AG20443 (cell line): ENCODE measurements at regions not wholly inside any gene's neighbourhood (a gene's known extent, or its start where the extent isn't known, plus 50 kb on each side); places are given as distances from the start of the nearest gene placed in this dataset.
A peak's percentile ranks its signal among the peaks of the same experiment; 100 is the strongest.
"Not testable (repeated sequence)": the region's sequence is repeated elsewhere in the genome, so short reads cannot be mapped to it uniquely, and the experiment has no call there.

ENCODE experiments used
- DNase-seq: peaks from one replicate; pipeline ENCODE4 v3.0.0; 2012; ENCODE audit warnings: low spot score, mixed read lengths

GRCh38 chr10:29826801-29827450 is 192.2 kb upstream of the SVIL start:
- no peak for DNase-seq

GRCh38 chr10:29826221-29826620 is 191.4 kb upstream of the SVIL start:
- no peak for DNase-seq

GRCh38 chr10:29823553-29824080 is 188.8 kb upstream of the SVIL start:
- no peak for DNase-seq

GRCh38 chr10:29820890-29821461 is 186.2 kb upstream of the SVIL start:
- peak; percentile 24 for DNase-seq

- no peak for DNase-seq
These were observed 182.2 kb upstream of the SVIL start for GRCh38 chr10:29816801-29817558.

- no peak for DNase-seq
These were observed 180.8 kb upstream of the SVIL start for GRCh38 chr10:29815572-29815971.

GRCh38 chr10:29811751-29812427 is 177.1 kb upstream of the SVIL start:
- DNase-seq: peak; percentile 89

GRCh38 chr10:29810816-29811215 is 176.0 kb upstream of the SVIL start:
- no peak for DNase-seq

- not testable (repeated sequence) for DNase-seq
These were observed 175.5 kb upstream of the SVIL start for GRCh38 chr10:29810231-29810630.

GRCh38 chr10:29809383-29809782 is 174.6 kb upstream of the SVIL start:
- no peak for DNase-seq

GRCh38 chr10:29807163-29807806 is 172.5 kb upstream of the SVIL start:
- DNase-seq: peak; percentile 84

- DNase-seq: no peak
These were observed 171.6 kb upstream of the SVIL start for GRCh38 chr10:29806350-29806788.

- no peak for DNase-seq
These were observed 170.5 kb upstream of the SVIL start for GRCh38 chr10:29805134-29805723.

- peak; percentile 62 for DNase-seq
These were observed 169.5 kb upstream of the SVIL start for GRCh38 chr10:29804025-29804852.

- DNase-seq: no peak
These were observed 167.4 kb upstream of the SVIL start for GRCh38 chr10:29802171-29802570.

GRCh38 chr10:29798921-29799690 is 164.3 kb upstream of the SVIL start:
- DNase-seq: peak; percentile 33

- DNase-seq: no peak
These were observed 162.8 kb upstream of the SVIL start for GRCh38 chr10:29797616-29798015.

GRCh38 chr10:29795850-29796249 is 161.1 kb upstream of the SVIL start:
- DNase-seq: peak; percentile 45

GRCh38 chr10:29794776-29795611 is 160.2 kb upstream of the SVIL start:
- DNase-seq: no peak
